Esophagus muscularis mucosa (tissue), 4 donors: ENCODE measurements at regions not wholly inside any gene's neighbourhood (a gene's known extent, or its start where the extent isn't known, plus 50 kb on each side); places are given as distances from the start of the nearest gene placed in this dataset.
A peak's percentile ranks its signal among the peaks of the same experiment; 100 is the strongest.

Experiments
- DNase-seq: peaks from one replicate; pipeline ENCODE4 v3.0.0-alpha.2; 2017; ENCODE audit errors: extremely low spot score
- H3K27ac ChIP-seq, 4 donors: fragments of 200-600 bp; sonication (generic); replicated peaks in 1 of 4; 1 replicate in 3 of 4; 2 replicates in 1 of 4; pipeline ENCODE4 v1.5.1; 2016 to 2019; ENCODE audit warnings: mild to moderate bottlenecking in 1 of 4
- H3K27me3 ChIP-seq, 4 donors: fragments of 200-600 bp; sonication (generic); one replicate each; pipeline versions ENCODE4 v1.5.1 to v1.6.0; 2016 to 2019
- H3K36me3 ChIP-seq, 4 donors: fragments of 200-600 bp; sonication (generic); one replicate each; pipeline ENCODE4 v1.5.1; 2016 to 2019
- H3K4me1 ChIP-seq, 4 donors: fragments of 200-600 bp; sonication (generic); one replicate each; pipeline ENCODE4 v1.5.1; 2016 to 2019
- H3K4me3 ChIP-seq, 4 donors: fragments of 200-600 bp; sonication (generic); 1 replicate in 2 of 4; 2 replicates in 2 of 4; pipeline ENCODE4 v1.5.1; 2016 to 2019; ENCODE audit warnings: mild to moderate bottlenecking in 4 of 4, moderate library complexity in 1 of 4
- H3K9me3 ChIP-seq, 4 donors: fragments of 200-600 bp; sonication (generic); 1 replicate in 3 of 4; 2 replicates in 1 of 4; pipeline ENCODE4 v1.5.1; 2016 to 2019
- CTCF ChIP-seq, 3 experiments: fragments of 200-600 bp in 2 of 3; fragments of 450-650 bp in 1 of 3; sonication (generic) in 2 of 3; IDR thresholded peaks; one replicate each; pipeline ENCODE4 v1.5.1; 2017 to 2019; ENCODE audit warnings: antibody characterized with exemption in 3 of 3, mild to moderate bottlenecking in 2 of 3, moderate library complexity in 1 of 3
- EP300 ChIP-seq: sonication (generic); formaldehyde crosslinking; IDR thresholded peaks from one replicate; pipeline ENCODE4 v1.6.1; 2017; ENCODE audit warnings: antibody characterized with exemption
- POLR2A ChIP-seq: fragments of 450-650 bp; IDR thresholded peaks from one replicate; pipeline ENCODE4 v1.6.1; 2017; ENCODE audit warnings: antibody characterized with exemption, moderate library complexity, mild to moderate bottlenecking, low read depth
- POLR2AphosphoS5 ChIP-seq, 2 donors: sonication (generic); formaldehyde crosslinking; IDR thresholded peaks; one replicate each; pipeline ENCODE4 v1.6.1; 2017; ENCODE audit warnings: antibody characterized with exemption in 2 of 2
- WGBS: methylation state at CpG from one replicate; pipeline ENCODE4 v1.1.5; 2018; 5-methylcytosine and 5-hydroxymethylcytosine counted together
- intact Hi-C: fragments of 100-400 bp; cut with DNase I; formaldehyde crosslinking; loops from one replicate; pipeline ENCODE4 v1.15.1; 2023

- intact Hi-C loops, result no loop called here
These were observed 54.4 kb upstream of the CPHXL start for GRCh38 chr16:75780669-75781068.

GRCh38 chr16:75781683-75782343, 55.5 kb upstream of the CPHXL start:
- no peaks in the 10 kb centered on the region for H3K36me3 ChIP-seq
- H3K27me3 ChIP-seq, result peaks cover 0 to 21% (median 2%) of the 10 kb centered on the region in 4 donors
- DNase-seq, result no peak
- TF ChIP-seq CTCF (IDR thresholded peaks at IDR 0.05) (no peak), POLR2AphosphoS5 (IDR thresholded peaks at IDR 0.05) (no peak), EP300 (no peak), POLR2A (no peak)
- intact Hi-C loops, result no loop called here
- no peak overlapping the region for H3K4me3 ChIP-seq
- no peak overlapping the region for H3K27ac ChIP-seq
- WGBS, result 72% methylated on average over 5 of the region's 5 CpGs
- H3K9me3 ChIP-seq, result no peaks in the 10 kb centered on the region
- no peaks in the 10 kb centered on the region for H3K4me1 ChIP-seq

More at GRCh38 chr16:75780669-75781068, 54.4 kb upstream of the CPHXL start:
- Histone ChIP-seq H3K27ac (no peak overlapping the region), H3K4me1 (no peaks in the 10 kb centered on the region), H3K36me3 (no peaks in the 10 kb centered on the region), H3K4me3 (no peak overlapping the region), H3K27me3 (peaks cover 0 to 20% (median 2%) of the 10 kb centered on the region in 4 donors), H3K9me3 (no peaks in the 10 kb centered on the region)
- DNase-seq, result no peak
- no peak for TF ChIP-seq CTCF (IDR thresholded peaks at IDR 0.05)
- TF ChIP-seq EP300, result no peak
- TF ChIP-seq POLR2A, result no peak
- TF ChIP-seq POLR2AphosphoS5 (IDR thresholded peaks at IDR 0.05), result no peak
- WGBS, result 7% methylated on average over 1 of the region's 1 CpG

- intact Hi-C loops, result loop anchor here (5.0 kb wide), 1 partner anchor 1385 kb away; no protein-coding TSS in a partner anchor
- no peak overlapping the region for H3K4me3 ChIP-seq
- H3K36me3 ChIP-seq, result no peaks in the 10 kb centered on the region
- peaks cover 0 to 18% (median 0%) of the 10 kb centered on the region in 4 donors for H3K27me3 ChIP-seq
- H3K4me1 ChIP-seq, result no peaks in the 10 kb centered on the region
- DNase-seq, result no peak
- WGBS, result 47% methylated on average over 1 of the region's 1 CpG
- no peak for TF ChIP-seq EP300
- TF ChIP-seq POLR2AphosphoS5 (IDR thresholded peaks at IDR 0.05), result no peak
- no peak for TF ChIP-seq CTCF (IDR thresholded peaks at IDR 0.05)
- TF ChIP-seq POLR2A, result no peak
- no peak overlapping the region for H3K27ac ChIP-seq
- no peaks in the 10 kb centered on the region for H3K9me3 ChIP-seq
These were observed 61.1 kb upstream of the CPHXL start for GRCh38 chr16:75787440-75787839.

- peaks cover 0 to 14% (median 0%) of the 10 kb centered on the region in 4 donors for H3K27me3 ChIP-seq
- no peaks in the 10 kb centered on the region for H3K36me3 ChIP-seq
- H3K4me1 ChIP-seq, result no peaks in the 10 kb centered on the region
- no peak overlapping the region for H3K4me3 ChIP-seq
- TF ChIP-seq EP300 (no peak), CTCF (IDR thresholded peaks at IDR 0.05) (peak; percentile 56 to 82 (median 76))
- DNase-seq, result no peak
- intact Hi-C loops, result loop anchor here (5.0 kb wide), 1 partner anchor 1383 kb away; no protein-coding TSS in a partner anchor
- 13% methylated on average over 4 of the region's 4 CpGs for WGBS
- H3K9me3 ChIP-seq, result no peaks in the 10 kb centered on the region
- H3K27ac ChIP-seq, result no peak overlapping the region
These were observed 62.9 kb upstream of the CPHXL start for GRCh38 chr16:75789237-75789636.
